Peyer's patch (tissue), 4 donors: ENCODE measurements at regions not wholly inside any gene's neighbourhood (a gene's known extent, or its start where the extent isn't known, plus 50 kb on each side); places are given as distances from the start of the nearest gene placed in this dataset.

Experiments
- POLR2A ChIP-seq, 2 donors: fragments of 450-650 bp; IDR thresholded peaks; one replicate each; pipeline ENCODE4 v1.5.1; 2017; ENCODE audit warnings: antibody characterized with exemption in 2 of 2, mild to moderate bottlenecking in 2 of 2, moderate library complexity in 2 of 2
- TF ChIP-seq, protein P1 (sequence below), 6 experiments: fragments of 450-650 bp in 4 of 6; fragments of 200-600 bp in 2 of 6; sonication (generic) in 1 of 6; IDR thresholded peaks; one replicate each; pipeline ENCODE4 v1.5.1; 2017 to 2019; ENCODE audit warnings: antibody characterized with exemption in 6 of 6, mild to moderate bottlenecking in 3 of 6, moderate library complexity in 1 of 6

DNA sequence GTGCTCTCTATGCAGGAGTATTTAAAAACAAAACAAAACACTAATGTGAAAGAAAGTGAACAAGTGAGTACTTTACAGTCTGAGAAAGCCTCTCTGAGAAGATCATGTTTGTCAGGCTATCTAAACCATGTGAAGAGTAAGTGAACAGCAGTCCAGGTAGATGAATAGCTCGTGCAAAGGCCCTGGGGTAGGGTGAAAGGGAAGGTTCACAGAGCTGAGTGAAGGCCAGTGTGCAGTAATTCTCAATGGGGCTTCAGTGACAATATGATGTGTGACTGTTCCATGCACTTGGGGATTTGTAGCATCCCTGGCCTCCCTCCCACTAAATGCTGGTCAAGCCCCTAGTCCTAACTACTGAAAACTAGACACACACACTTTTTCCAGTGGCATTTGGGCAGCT, 488.9 kb upstream of the JARID2 start:
- TF ChIP-seq, protein P1, sequence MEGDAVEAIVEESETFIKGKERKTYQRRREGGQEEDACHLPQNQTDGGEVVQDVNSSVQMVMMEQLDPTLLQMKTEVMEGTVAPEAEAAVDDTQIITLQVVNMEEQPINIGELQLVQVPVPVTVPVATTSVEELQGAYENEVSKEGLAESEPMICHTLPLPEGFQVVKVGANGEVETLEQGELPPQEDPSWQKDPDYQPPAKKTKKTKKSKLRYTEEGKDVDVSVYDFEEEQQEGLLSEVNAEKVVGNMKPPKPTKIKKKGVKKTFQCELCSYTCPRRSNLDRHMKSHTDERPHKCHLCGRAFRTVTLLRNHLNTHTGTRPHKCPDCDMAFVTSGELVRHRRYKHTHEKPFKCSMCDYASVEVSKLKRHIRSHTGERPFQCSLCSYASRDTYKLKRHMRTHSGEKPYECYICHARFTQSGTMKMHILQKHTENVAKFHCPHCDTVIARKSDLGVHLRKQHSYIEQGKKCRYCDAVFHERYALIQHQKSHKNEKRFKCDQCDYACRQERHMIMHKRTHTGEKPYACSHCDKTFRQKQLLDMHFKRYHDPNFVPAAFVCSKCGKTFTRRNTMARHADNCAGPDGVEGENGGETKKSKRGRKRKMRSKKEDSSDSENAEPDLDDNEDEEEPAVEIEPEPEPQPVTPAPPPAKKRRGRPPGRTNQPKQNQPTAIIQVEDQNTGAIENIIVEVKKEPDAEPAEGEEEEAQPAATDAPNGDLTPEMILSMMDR (IDR thresholded peaks at IDR 0.05), result no peak
- no peak for TF ChIP-seq POLR2A (IDR thresholded peaks at IDR 0.05)
